GM13976 (cell line): ENCODE measurements at regions not wholly inside any gene's neighbourhood (a gene's known extent, or its start where the extent isn't known, plus 50 kb on each side); places are given as distances from the start of the nearest gene placed in this dataset.
A peak's percentile ranks its signal among the peaks of the same experiment; 100 is the strongest.
"Not testable (repeated sequence)": the region's sequence is repeated elsewhere in the genome, so short reads cannot be mapped to it uniquely, and the experiment has no call there.

Experiments
- DNase-seq: peaks from one replicate; pipeline ENCODE4 v3.0.0; 2012; ENCODE audit warnings: low spot score
- CTCF ChIP-seq: IDR thresholded peaks from 2 replicates; pipeline ENCODE4 v1.5.1; 2012; ENCODE audit warnings: borderline replicate concordance, mild to moderate bottlenecking; ENCODE audit not compliant: insufficient read depth; ENCODE audit errors: extremely low read depth, missing control alignments, control extremely low read depth
- in situ Hi-C: fragments of 300-500 bp; cut with MboI; formaldehyde crosslinking; loops from one replicate; pipeline ENCODE4 v1.12.0; 2022; ENCODE audit warnings: low sequenced_read_pairs, mixed read lengths, inconsistent platforms; ENCODE audit not compliant: unreplicated experiment

GRCh38 chr12:46547421-46548354 lies 175.1 kb upstream of the SLC38A2 start:
- DNase-seq, result no peak
- in situ Hi-C loops, result no loop called here
- no peak for TF ChIP-seq CTCF

GRCh38 chr12:46546634-46547273 lies 174.2 kb upstream of the SLC38A2 start:
- peak; percentile 68 for DNase-seq
- no peak for TF ChIP-seq CTCF
- in situ Hi-C loops, result no loop called here

DNA sequence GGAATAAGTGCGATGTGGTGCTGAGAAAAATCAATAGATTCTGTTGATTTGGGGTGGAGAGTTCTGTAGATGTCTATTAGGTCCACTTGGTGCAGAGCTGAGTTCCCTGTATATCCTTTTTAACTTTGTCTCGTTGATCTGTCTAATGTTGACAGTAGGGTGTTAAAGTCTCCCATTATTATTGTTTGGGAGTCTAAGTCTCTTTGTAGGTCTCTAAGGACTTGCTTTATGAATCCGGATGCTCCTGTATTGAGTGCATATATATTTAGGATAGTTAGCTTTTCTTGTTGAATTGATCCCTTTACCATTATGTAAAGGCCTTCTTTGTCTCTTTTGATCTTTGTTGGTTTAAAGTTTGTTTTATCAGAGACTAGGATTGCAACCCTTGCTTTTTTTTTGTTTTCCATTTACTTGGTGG lies 170.8 kb upstream of the SLC38A2 start:
- in situ Hi-C loops, DNase-seq: not testable (repeated sequence)

- no peak for DNase-seq
- in situ Hi-C loops, result no loop called here
- no peak for TF ChIP-seq CTCF
Measured at GRCh38 chr12:46538976-46539375, 166.4 kb upstream of the SLC38A2 start.

- no peak for DNase-seq
- no peak for TF ChIP-seq CTCF
- in situ Hi-C loops, result no loop called here
Measured at GRCh38 chr12:46537387-46537955, 164.9 kb upstream of the SLC38A2 start.

GRCh38 chr12:46536316-46536715 lies 163.7 kb upstream of the SLC38A2 start:
- DNase-seq, in situ Hi-C loops: not testable (repeated sequence)

DNA sequence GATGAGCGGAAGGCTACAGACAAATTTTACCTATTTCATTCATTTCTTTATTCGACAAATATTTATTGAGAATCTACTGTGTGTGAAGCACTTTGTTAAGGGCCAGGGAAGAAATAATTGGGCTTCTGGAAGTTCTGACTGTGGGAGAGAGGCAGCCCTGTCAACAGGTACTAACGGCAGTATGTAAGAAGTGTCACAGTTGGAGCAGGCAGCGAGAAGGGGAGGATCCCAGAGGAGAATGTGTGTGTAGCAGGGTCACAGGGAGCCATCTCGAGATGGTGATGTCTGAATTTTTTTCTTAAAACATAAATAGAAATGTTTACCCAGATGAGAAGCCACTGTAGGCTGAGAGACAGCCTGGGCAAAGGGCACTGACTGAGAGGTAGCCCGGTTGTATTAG lies 163.3 kb upstream of the SLC38A2 start:
- TF ChIP-seq CTCF, result no peak
- in situ Hi-C loops, result no loop called here
- no peak for DNase-seq
